AG09319 (cell line): ENCODE measurements at regions not wholly inside any gene's neighbourhood (a gene's known extent, or its start where the extent isn't known, plus 50 kb on each side); places are given as distances from the start of the nearest gene placed in this dataset.

Source experiments
- DNase-seq: peaks from one replicate; pipeline ENCODE4 v3.0.0-alpha.2; 2010; ENCODE audit warnings: low read depth; ENCODE audit errors: extremely low read depth
- TF ChIP-seq, protein P1 (sequence below): IDR thresholded peaks from 2 replicates; pipeline ENCODE4 v1.5.1; 2011; ENCODE audit warnings: low read depth, mild to moderate bottlenecking, inconsistent platforms, low read length, moderate library complexity

GRCh38 chr5:8234179-8234770 is 365.3 kb downstream of the MTRR start:
- TF ChIP-seq, protein P1, sequence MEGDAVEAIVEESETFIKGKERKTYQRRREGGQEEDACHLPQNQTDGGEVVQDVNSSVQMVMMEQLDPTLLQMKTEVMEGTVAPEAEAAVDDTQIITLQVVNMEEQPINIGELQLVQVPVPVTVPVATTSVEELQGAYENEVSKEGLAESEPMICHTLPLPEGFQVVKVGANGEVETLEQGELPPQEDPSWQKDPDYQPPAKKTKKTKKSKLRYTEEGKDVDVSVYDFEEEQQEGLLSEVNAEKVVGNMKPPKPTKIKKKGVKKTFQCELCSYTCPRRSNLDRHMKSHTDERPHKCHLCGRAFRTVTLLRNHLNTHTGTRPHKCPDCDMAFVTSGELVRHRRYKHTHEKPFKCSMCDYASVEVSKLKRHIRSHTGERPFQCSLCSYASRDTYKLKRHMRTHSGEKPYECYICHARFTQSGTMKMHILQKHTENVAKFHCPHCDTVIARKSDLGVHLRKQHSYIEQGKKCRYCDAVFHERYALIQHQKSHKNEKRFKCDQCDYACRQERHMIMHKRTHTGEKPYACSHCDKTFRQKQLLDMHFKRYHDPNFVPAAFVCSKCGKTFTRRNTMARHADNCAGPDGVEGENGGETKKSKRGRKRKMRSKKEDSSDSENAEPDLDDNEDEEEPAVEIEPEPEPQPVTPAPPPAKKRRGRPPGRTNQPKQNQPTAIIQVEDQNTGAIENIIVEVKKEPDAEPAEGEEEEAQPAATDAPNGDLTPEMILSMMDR = no peak
- no peak for DNase-seq

- TF ChIP-seq, protein P1 = no peak
- no peak for DNase-seq
These were observed 369.1 kb downstream of the MTRR start for GRCh38 chr5:8238080-8238479.

DNA sequence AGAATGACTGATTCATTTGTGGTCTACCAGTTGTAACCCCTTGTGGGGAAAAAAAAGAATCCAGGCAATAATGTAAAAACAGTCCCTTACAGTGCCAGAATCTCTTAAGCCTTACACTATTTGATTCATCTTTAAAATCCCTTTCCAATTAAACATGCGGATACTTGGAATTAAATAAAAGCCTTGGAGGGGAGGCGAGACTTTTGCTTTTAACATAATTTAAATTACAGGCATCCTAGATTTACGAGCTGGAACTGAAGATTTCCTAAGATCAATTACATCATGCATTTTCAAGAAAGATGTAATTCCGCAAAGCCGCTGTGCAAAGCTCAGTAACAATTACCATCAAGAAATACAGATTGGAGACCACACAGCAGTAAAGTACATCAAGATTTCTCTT is 370.2 kb downstream of the MTRR start:
- TF ChIP-seq, protein P1 = no peak
- DNase-seq = no peak

DNA sequence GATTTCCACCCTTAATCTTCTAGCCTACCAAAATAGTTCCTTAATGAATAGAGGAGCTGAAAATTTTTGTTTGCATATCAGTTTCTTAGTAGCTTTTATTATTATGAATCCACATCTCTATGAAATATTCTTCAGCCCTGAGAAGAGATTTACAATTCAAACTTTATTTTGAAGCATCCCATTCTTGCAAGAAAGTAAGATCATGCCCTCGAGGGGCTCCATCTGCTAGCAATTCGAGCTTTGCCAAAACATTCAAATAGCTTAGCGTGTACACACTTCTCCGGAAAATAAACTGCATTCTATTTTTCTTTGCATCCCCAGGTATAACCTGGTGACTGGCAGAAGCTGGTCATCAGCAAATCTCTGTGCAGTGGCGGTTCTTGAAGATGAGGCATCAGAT is 370.7 kb downstream of the MTRR start:
- TF ChIP-seq, protein P1 = no peak

GRCh38 chr5:8241076-8241475 is 372.1 kb downstream of the MTRR start:
- DNase-seq = no peak
- TF ChIP-seq, protein P1 = no peak

More for the DNA sequence above, 370.7 kb downstream of the MTRR start:
- no peak for DNase-seq

- no peak for DNase-seq
- TF ChIP-seq, protein P1 = no peak
These were observed 372.6 kb downstream of the MTRR start for GRCh38 chr5:8241558-8241957.

- DNase-seq = no peak
- TF ChIP-seq, protein P1 = peak; percentile 20
These were observed 378.3 kb downstream of the MTRR start for GRCh38 chr5:8247049-8247899.
